ENCODE measurements at regions not wholly inside any gene's neighbourhood (a gene's known extent, or its start where the extent isn't known, plus 50 kb on each side); places are given as distances from the start of the nearest gene placed in this dataset.
"Not testable (repeated sequence)": the region's sequence is repeated elsewhere in the genome, so short reads cannot be mapped to it uniquely, and the experiment has no call there.

- FAIRE-seq, result no peak
- DNase-seq (ENCODE audit: insufficient read length, low spot score), result no peak
- TF ChIP-seq POLR2A (IDR thresholded peaks at IDR 0.05; ENCODE audit: low read depth, low read length), result no peak
Observed at GRCh38 chr9:82865524-82865923, 197.4 kb downstream of the RASEF start.

GRCh38 chr9:82880336-82881050, 182.4 kb downstream of the RASEF start:
- DNase-seq (ENCODE audit: insufficient read length, low spot score) (no peak), FAIRE-seq (peak; percentile 43)
- TF ChIP-seq POLR2A (IDR thresholded peaks at IDR 0.05; ENCODE audit: low read depth, low read length), result no peak

- no peak for TF ChIP-seq POLR2A (IDR thresholded peaks at IDR 0.05; ENCODE audit: low read depth, low read length)
- FAIRE-seq, result peak; percentile 96
- DNase-seq (ENCODE audit: insufficient read length, low spot score), result peak; percentile 24
Observed at GRCh38 chr9:82882138-82882537, 180.8 kb downstream of the RASEF start.

- DNase-seq (ENCODE audit: insufficient read length, low spot score) (no peak), FAIRE-seq (peak; percentile 84)
- TF ChIP-seq POLR2A (IDR thresholded peaks at IDR 0.05; ENCODE audit: low read depth, low read length), result no peak
Observed at GRCh38 chr9:82882748-82883147, 180.2 kb downstream of the RASEF start.

GRCh38 chr9:82883436-82883835, 179.5 kb downstream of the RASEF start:
- no peak for TF ChIP-seq POLR2A (IDR thresholded peaks at IDR 0.05; ENCODE audit: low read depth, low read length)
- DNase-seq (ENCODE audit: insufficient read length, low spot score) (no peak), FAIRE-seq (no peak)

- FAIRE-seq; DNase-seq (ENCODE audit: insufficient read length, low spot score): not testable (repeated sequence)
Observed at GRCh38 chr9:82883974-82884373, 179.0 kb downstream of the RASEF start.

GRCh38 chr9:82890401-82890800, 172.5 kb downstream of the RASEF start:
- DNase-seq (ENCODE audit: insufficient read length, low spot score) (no peak), FAIRE-seq (no peak)
- no peak for TF ChIP-seq POLR2A (IDR thresholded peaks at IDR 0.05; ENCODE audit: low read depth, low read length)

GRCh38 chr9:82890865-82891264, 172.1 kb downstream of the RASEF start:
- TF ChIP-seq POLR2A (IDR thresholded peaks at IDR 0.05; ENCODE audit: low read depth, low read length), result no peak
- no peak for FAIRE-seq
- DNase-seq (ENCODE audit: insufficient read length, low spot score), result no peak

GRCh38 chr9:82891321-82891720, 171.6 kb downstream of the RASEF start:
- peak; percentile 86 for FAIRE-seq
- DNase-seq (ENCODE audit: insufficient read length, low spot score), result no peak
- TF ChIP-seq POLR2A (IDR thresholded peaks at IDR 0.05; ENCODE audit: low read depth, low read length), result no peak

- TF ChIP-seq POLR2A (IDR thresholded peaks at IDR 0.05; ENCODE audit: low read depth, low read length), result no peak
- DNase-seq (ENCODE audit: insufficient read length, low spot score) (no peak), FAIRE-seq (no peak)
Observed at GRCh38 chr9:82893549-82893948, 169.4 kb downstream of the RASEF start.

GRCh38 chr9:82894548-82894947, 168.4 kb downstream of the RASEF start:
- DNase-seq (ENCODE audit: insufficient read length, low spot score) (no peak), FAIRE-seq (no peak)
- TF ChIP-seq POLR2A (IDR thresholded peaks at IDR 0.05; ENCODE audit: low read depth, low read length), result no peak

GRCh38 chr9:82894961-82895821, 167.8 kb downstream of the RASEF start:
- FAIRE-seq, result no peak
- DNase-seq (ENCODE audit: insufficient read length, low spot score), result no peak
- TF ChIP-seq POLR2A (IDR thresholded peaks at IDR 0.05; ENCODE audit: low read depth, low read length), result no peak

GRCh38 chr9:82895822-82896110, 167.2 kb downstream of the RASEF start:
- DNase-seq (ENCODE audit: insufficient read length, low spot score) (no peak), FAIRE-seq (no peak)
- TF ChIP-seq POLR2A (IDR thresholded peaks at IDR 0.05; ENCODE audit: low read depth, low read length), result no peak

- no peak for DNase-seq (ENCODE audit: insufficient read length, low spot score)
- no peak for FAIRE-seq
- TF ChIP-seq POLR2A (IDR thresholded peaks at IDR 0.05; ENCODE audit: low read depth, low read length), result no peak
Observed at GRCh38 chr9:82903503-82903902, 159.4 kb downstream of the RASEF start.

GRCh38 chr9:82911996-82912395, 150.9 kb downstream of the RASEF start:
- FAIRE-seq (no peak), DNase-seq (ENCODE audit: insufficient read length, low spot score) (no peak)

More at GRCh38 chr9:82911996-82912395, 150.9 kb downstream of the RASEF start:
- no peak for TF ChIP-seq POLR2A (IDR thresholded peaks at IDR 0.05; ENCODE audit: low read depth, low read length)

All from H54 (cell line).